HG02840 (cell line): ENCODE measurements at regions not wholly inside any gene's neighbourhood (a gene's known extent, or its start where the extent isn't known, plus 50 kb on each side); places are given as distances from the start of the nearest gene placed in this dataset.

Experiments used
- ATAC-seq: cut with Tn5 transposase; IDR thresholded peaks from one replicate; pipeline ENCODE4 v1.9.1; 2021; ENCODE audit warnings: mild to moderate bottlenecking, moderate library complexity, moderate number of reproducible peaks; ENCODE audit not compliant: unreplicated experiment, low FRiP score

- no peak for ATAC-seq
Measured at GRCh38 chr2:103921161-103921560, 932.8 kb upstream of the POU3F3 start.

- no peak for ATAC-seq
Measured at GRCh38 chr2:103942199-103942598, 911.7 kb upstream of the POU3F3 start.

- ATAC-seq, result no peak
Measured at GRCh38 chr2:103945083-103945482, 908.8 kb upstream of the POU3F3 start.

- ATAC-seq, result no peak
Measured at GRCh38 chr2:103959174-103960128, 894.5 kb upstream of the POU3F3 start.

- ATAC-seq, result no peak
Measured at GRCh38 chr2:103960129-103960513, 893.8 kb upstream of the POU3F3 start.

GRCh38 chr2:103960951-103961350, 893.0 kb upstream of the POU3F3 start:
- no peak for ATAC-seq

GRCh38 chr2:103961862-103962261, 892.1 kb upstream of the POU3F3 start:
- ATAC-seq, result no peak

- no peak for ATAC-seq
Measured at GRCh38 chr2:103962670-103963069, 891.2 kb upstream of the POU3F3 start.

- ATAC-seq, result no peak
Measured at GRCh38 chr2:103963146-103963725, 890.7 kb upstream of the POU3F3 start.

- no peak for ATAC-seq
Measured at GRCh38 chr2:103977241-103977640, 876.7 kb upstream of the POU3F3 start.

- ATAC-seq, result no peak
Measured at GRCh38 chr2:103977668-103978067, 876.2 kb upstream of the POU3F3 start.

GRCh38 chr2:103980401-103980800, 873.5 kb upstream of the POU3F3 start:
- ATAC-seq, result no peak

- ATAC-seq, result no peak
Measured at GRCh38 chr2:103982691-103983090, 871.2 kb upstream of the POU3F3 start.

GRCh38 chr2:103986001-103986400, 867.9 kb upstream of the POU3F3 start:
- no peak for ATAC-seq

GRCh38 chr2:103991591-103991990, 862.3 kb upstream of the POU3F3 start:
- no peak for ATAC-seq

- ATAC-seq, result no peak
Measured at GRCh38 chr2:104004821-104005220, 849.1 kb upstream of the POU3F3 start.

GRCh38 chr2:104016801-104017200, 837.1 kb upstream of the POU3F3 start:
- no peak for ATAC-seq

- ATAC-seq, result no peak
Measured at GRCh38 chr2:104023306-104023705, 830.6 kb upstream of the POU3F3 start.

GRCh38 chr2:104023765-104024164, 830.1 kb upstream of the POU3F3 start:
- no peak for ATAC-seq

GRCh38 chr2:104025295-104025694, 828.6 kb upstream of the POU3F3 start:
- ATAC-seq, result no peak

- no peak for ATAC-seq
Measured at GRCh38 chr2:104026725-104027124, 827.2 kb upstream of the POU3F3 start.

GRCh38 chr2:104027321-104027720, 826.6 kb upstream of the POU3F3 start:
- ATAC-seq, result no peak
